ENCODE measurements at regions not wholly inside any gene's neighbourhood (a gene's known extent, or its start where the extent isn't known, plus 50 kb on each side); places are given as distances from the start of the nearest gene placed in this dataset.

DNA sequence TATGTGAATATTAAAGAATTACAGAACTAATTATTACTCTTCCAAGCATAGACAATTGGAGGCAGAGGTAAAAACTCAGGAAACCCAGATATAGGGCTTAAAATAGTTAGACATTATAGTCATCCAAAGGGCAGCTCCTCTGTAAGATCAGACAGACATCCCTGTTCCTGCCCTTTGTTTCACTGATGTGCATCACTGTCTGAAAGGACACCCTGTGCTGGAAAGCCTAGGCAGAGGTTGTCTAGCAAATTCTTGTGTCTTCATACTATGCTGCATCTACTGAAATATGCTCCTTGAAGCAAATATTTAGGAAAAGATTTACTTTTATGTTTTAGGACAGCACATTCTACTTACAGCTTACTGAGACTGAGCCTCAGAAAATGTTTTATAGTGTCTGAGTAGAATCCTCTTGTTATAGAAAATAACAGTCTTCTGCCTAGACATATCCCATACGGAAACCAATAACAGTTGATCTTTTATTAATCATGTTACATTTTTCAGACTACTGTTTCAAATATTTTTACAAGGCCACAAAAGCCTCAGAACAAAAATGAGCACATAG lies 977.3 kb upstream of the CDH2 start (continued):
- TF ChIP-seq, protein P1, sequence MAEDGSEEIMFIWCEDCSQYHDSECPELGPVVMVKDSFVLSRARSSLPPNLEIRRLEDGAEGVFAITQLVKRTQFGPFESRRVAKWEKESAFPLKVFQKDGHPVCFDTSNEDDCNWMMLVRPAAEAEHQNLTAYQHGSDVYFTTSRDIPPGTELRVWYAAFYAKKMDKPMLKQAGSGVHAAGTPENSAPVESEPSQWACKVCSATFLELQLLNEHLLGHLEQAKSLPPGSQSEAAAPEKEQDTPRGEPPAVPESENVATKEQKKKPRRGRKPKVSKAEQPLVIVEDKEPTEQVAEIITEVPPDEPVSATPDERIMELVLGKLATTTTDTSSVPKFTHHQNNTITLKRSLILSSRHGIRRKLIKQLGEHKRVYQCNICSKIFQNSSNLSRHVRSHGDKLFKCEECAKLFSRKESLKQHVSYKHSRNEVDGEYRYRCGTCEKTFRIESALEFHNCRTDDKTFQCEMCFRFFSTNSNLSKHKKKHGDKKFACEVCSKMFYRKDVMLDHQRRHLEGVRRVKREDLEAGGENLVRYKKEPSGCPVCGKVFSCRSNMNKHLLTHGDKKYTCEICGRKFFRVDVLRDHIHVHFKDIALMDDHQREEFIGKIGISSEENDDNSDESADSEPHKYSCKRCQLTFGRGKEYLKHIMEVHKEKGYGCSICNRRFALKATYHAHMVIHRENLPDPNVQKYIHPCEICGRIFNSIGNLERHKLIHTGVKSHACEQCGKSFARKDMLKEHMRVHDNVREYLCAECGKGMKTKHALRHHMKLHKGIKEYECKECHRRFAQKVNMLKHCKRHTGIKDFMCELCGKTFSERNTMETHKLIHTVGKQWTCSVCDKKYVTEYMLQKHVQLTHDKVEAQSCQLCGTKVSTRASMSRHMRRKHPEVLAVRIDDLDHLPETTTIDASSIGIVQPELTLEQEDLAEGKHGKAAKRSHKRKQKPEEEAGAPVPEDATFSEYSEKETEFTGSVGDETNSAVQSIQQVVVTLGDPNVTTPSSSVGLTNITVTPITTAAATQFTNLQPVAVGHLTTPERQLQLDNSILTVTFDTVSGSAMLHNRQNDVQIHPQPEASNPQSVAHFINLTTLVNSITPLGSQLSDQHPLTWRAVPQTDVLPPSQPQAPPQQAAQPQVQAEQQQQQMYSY (CRISPR knock-in tag; IDR thresholded peaks at IDR 0.05), result no peak
- TF ChIP-seq, protein P2, sequence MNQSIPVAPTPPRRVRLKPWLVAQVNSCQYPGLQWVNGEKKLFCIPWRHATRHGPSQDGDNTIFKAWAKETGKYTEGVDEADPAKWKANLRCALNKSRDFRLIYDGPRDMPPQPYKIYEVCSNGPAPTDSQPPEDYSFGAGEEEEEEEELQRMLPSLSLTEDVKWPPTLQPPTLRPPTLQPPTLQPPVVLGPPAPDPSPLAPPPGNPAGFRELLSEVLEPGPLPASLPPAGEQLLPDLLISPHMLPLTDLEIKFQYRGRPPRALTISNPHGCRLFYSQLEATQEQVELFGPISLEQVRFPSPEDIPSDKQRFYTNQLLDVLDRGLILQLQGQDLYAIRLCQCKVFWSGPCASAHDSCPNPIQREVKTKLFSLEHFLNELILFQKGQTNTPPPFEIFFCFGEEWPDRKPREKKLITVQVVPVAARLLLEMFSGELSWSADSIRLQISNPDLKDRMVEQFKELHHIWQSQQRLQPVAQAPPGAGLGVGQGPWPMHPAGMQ (IDR thresholded peaks at IDR 0.05; ENCODE audit: borderline replicate concordance), result no peak

DNA sequence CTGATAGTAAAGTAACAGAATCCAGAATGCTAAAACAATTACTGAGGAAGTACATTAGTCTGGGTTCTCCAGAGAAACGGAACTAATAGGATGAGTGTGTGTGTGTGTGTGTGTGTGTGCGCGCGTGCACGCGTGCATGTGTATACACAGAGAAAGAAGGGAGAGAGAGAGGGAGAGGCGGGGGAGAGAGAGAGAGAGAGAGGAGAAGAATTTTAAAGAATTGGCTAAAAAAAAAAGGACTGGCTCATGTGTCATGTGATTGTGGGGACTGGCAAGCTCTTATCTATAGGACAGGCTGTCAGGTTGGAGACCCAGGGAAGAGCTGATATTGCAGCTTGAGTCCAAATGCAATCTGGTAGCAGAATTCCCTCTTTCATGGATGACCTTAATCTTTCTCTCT lies 976.2 kb upstream of the CDH2 start:
- ChIA-PET RAD21 (ENCODE audit: unreplicated experiment) (no interaction called here), POLR2A (no interaction called here), CTCF (interaction anchor here (1.0 kb wide), 1 partner anchor 13 kb away, joined by 3 read pairs; no protein-coding TSS in a partner anchor), SMC1A (ENCODE audit: uncharacterized antibody, unreplicated experiment) (interaction anchor here (0.6 kb wide), 1 partner anchor 134 kb away, joined by 3 read pairs; no protein-coding TSS in a partner anchor)
- no peaks in the 10 kb centered on the region for H4K20me1 ChIP-seq (ENCODE audit: control insufficient read depth, insufficient read depth)
- no peaks in the 10 kb centered on the region for H3K36me3 ChIP-seq (ENCODE audit: control insufficient read depth in 2 of 2, insufficient read depth in 2 of 2, low read length in 1 of 2)
- in situ Hi-C loops (cut with MboI) (no loop called here), intact Hi-C loops (cut with micrococcal nuclease; ENCODE audit: unreplicated experiment) (no loop called here)
- H3K9me3 ChIP-seq (replicated peaks; ENCODE audit: control insufficient read depth, insufficient read depth, low read length), result no peaks in the 10 kb centered on the region
- H3K27me3 ChIP-seq (replicated peaks in 1 of 2; ENCODE audit: control insufficient read depth in 2 of 2, insufficient read depth in 2 of 2, low read length in 1 of 2), result no peaks in the 10 kb centered on the region
- no peak overlapping the region for H3K27ac ChIP-seq (ENCODE audit: control insufficient read depth, insufficient read depth)
- WGBS (ENCODE audit: insufficient coverage, insufficient replicate concordance, low lambda C conversion rate, missing lambda C conversion rate), result 88% methylated on average over 6 of the region's 7 CpGs
- no peak overlapping the region for H3K9ac ChIP-seq (ENCODE audit: control insufficient read depth, insufficient read depth, low read length)
- H3K4me1 ChIP-seq (ENCODE audit: control insufficient read depth, insufficient read depth, low read length), result no peaks in the 10 kb centered on the region
- no peak for FAIRE-seq
- H3K4me2 ChIP-seq (ENCODE audit: control insufficient read depth, insufficient read depth), result no peak overlapping the region
- no peak overlapping the region for H3K4me3 ChIP-seq
- no peak for DNase-seq (ENCODE audit: low read depth, low spot score)
- ATAC-seq, result no peak
- no peak overlapping the region for H2AFZ ChIP-seq (ENCODE audit: control insufficient read depth, low read depth, low read length)
- H3K79me2 ChIP-seq (ENCODE audit: control insufficient read depth, insufficient read depth, low read length), result no peaks in the 10 kb centered on the region
- no TSS peak for BruUV-seq (replicated peaks)
- TF ChIP-seq KAT2A (conservative IDR thresholded peaks at IDR 0.05; ENCODE audit: control insufficient read depth, low read depth, low read length) (no peak), YY1 (IDR thresholded peaks at IDR 0.05; ENCODE audit: low read depth, low read length) (no peak), CREB1 (IDR thresholded peaks at IDR 0.05; ENCODE audit: low read depth) (no peak), MTA3 (IDR thresholded peaks at IDR 0.05; ENCODE audit: borderline replicate concordance, low read length) (no peak), ZNF207 (IDR thresholded peaks at IDR 0.05; ENCODE audit: borderline replicate concordance) (no peak), POU2F2 (IDR thresholded peaks at IDR 0.05; ENCODE audit: borderline replicate concordance, low read depth, low read length) (no peak), NR2F1 (conservative IDR thresholded peaks at IDR 0.05) (no peak)
- TF ChIP-seq, protein P3, sequence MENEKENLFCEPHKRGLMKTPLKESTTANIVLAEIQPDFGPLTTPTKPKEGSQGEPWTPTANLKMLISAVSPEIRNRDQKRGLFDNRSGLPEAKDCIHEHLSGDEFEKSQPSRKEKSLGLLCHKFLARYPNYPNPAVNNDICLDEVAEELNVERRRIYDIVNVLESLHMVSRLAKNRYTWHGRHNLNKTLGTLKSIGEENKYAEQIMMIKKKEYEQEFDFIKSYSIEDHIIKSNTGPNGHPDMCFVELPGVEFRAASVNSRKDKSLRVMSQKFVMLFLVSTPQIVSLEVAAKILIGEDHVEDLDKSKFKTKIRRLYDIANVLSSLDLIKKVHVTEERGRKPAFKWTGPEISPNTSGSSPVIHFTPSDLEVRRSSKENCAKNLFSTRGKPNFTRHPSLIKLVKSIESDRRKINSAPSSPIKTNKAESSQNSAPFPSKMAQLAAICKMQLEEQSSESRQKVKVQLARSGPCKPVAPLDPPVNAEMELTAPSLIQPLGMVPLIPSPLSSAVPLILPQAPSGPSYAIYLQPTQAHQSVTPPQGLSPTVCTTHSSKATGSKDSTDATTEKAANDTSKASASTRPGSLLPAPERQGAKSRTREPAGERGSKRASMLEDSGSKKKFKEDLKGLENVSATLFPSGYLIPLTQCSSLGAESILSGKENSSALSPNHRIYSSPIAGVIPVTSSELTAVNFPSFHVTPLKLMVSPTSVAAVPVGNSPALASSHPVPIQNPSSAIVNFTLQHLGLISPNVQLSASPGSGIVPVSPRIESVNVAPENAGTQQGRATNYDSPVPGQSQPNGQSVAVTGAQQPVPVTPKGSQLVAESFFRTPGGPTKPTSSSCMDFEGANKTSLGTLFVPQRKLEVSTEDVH (IDR thresholded peaks at IDR 0.05; ENCODE audit: low read depth, partially characterized antibody), result no peak
- TF ChIP-seq, protein P4, sequence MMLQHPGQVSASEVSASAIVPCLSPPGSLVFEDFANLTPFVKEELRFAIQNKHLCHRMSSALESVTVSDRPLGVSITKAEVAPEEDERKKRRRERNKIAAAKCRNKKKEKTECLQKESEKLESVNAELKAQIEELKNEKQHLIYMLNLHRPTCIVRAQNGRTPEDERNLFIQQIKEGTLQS (IDR thresholded peaks at IDR 0.05; ENCODE audit: borderline replicate concordance, extremely low read depth, low read depth, low read length), result no peak
- TF ChIP-seq, protein P2 (IDR thresholded peaks at IDR 0.05; ENCODE audit: borderline replicate concordance), result no peak
